Aorta (tissue), 5 donors: ENCODE measurements at regions not wholly inside any gene's neighbourhood (a gene's known extent, or its start where the extent isn't known, plus 50 kb on each side); places are given as distances from the start of the nearest gene placed in this dataset.

Source experiments
- ATAC-seq: fragments of 200-7000 bp; cut with Tn5 transposase; one replicate; pipeline ENCODE4 v1.9.1; 2022; ENCODE audit warnings: moderate library complexity; ENCODE audit not compliant: low FRiP score
- DNase-seq, 2 donors: peaks; one replicate each; pipeline ENCODE4 v3.0.0-alpha.2; 2020
- H3K27ac ChIP-seq, 2 donors: one replicate each; pipeline ENCODE4 v1.5.1; 2013; ENCODE audit warnings: low read length in 2 of 2, mild to moderate bottlenecking in 2 of 2, moderate library complexity in 2 of 2, control low read depth in 1 of 2, inconsistent platforms in 1 of 2, low read depth in 1 of 2
- H3K27me3 ChIP-seq, 2 donors: one replicate each; pipeline ENCODE4 v1.6.1; 2013; ENCODE audit warnings: control low read depth in 1 of 2, low read length in 1 of 2, mild to moderate bottlenecking in 1 of 2, moderate library complexity in 1 of 2; ENCODE audit not compliant: insufficient read depth in 2 of 2, control insufficient read depth in 1 of 2
- H3K36me3 ChIP-seq, 2 donors: one replicate each; pipeline ENCODE4 v1.6.1; 2013; ENCODE audit warnings: control low read depth in 1 of 2, low read length in 1 of 2, mild to moderate bottlenecking in 1 of 2; ENCODE audit not compliant: insufficient read depth in 2 of 2, control insufficient read depth in 1 of 2
- H3K4me1 ChIP-seq, 2 donors: one replicate each; pipeline ENCODE4 v1.6.1; 2013; ENCODE audit warnings: low read length in 2 of 2, control low read depth in 1 of 2, mild to moderate bottlenecking in 1 of 2, moderate library complexity in 1 of 2; ENCODE audit not compliant: insufficient read depth in 2 of 2, control insufficient read depth in 1 of 2
- H3K4me3 ChIP-seq, 2 donors: one replicate each; pipeline ENCODE4 v1.5.1; 2013; ENCODE audit warnings: low read length in 2 of 2, control low read depth in 1 of 2, mild to moderate bottlenecking in 1 of 2
- H3K9me3 ChIP-seq: one replicate; pipeline ENCODE4 v1.6.1; 2013; ENCODE audit warnings: mild to moderate bottlenecking, low read length; ENCODE audit not compliant: control insufficient read depth
- WGBS, 2 donors: extraction: QIAGEN DNeasy Blood & Tissue Kit; methylation state at CpG; one replicate each; pipeline ENCODE4 v1.1.7; 2013; 5-methylcytosine and 5-hydroxymethylcytosine counted together
- intact Hi-C, 2 donors: fragments of 100-400 bp; cut with DNase I; formaldehyde crosslinking; loops; one replicate each; pipeline versions ENCODE4 v1.14.2 to v1.15.0; 2022
- donor health status: healthy with polysubstance abuse.
- donor health status: Bipolar disorder and iron deficiency.
- donor health status: DM: no; HTN: no; CAD: no.
- donor health status: DM: no; HTN: no; CAD: no.
- donor health status: DM: yes; HTN: yes; CAD: no.

- no peaks in the 10 kb centered on the region for H3K27me3 ChIP-seq
- H3K9me3 ChIP-seq, result no peaks in the 10 kb centered on the region
- H3K4me1 ChIP-seq, result no peaks in the 10 kb centered on the region
- no peak for ATAC-seq
- no peak for DNase-seq
- no peak overlapping the region for H3K27ac ChIP-seq
- no peaks in the 10 kb centered on the region for H3K36me3 ChIP-seq
- no peak overlapping the region for H3K4me3 ChIP-seq
- intact Hi-C loops, result no loop called here
Observed at GRCh38 chr20:7695635-7696034, 244.6 kb downstream of the HAO1 start.

- no peak for ATAC-seq
- no peaks in the 10 kb centered on the region for H3K9me3 ChIP-seq
- H3K4me1 ChIP-seq, result no peaks in the 10 kb centered on the region
- intact Hi-C loops, result no loop called here
- no peak overlapping the region for H3K4me3 ChIP-seq
- H3K27me3 ChIP-seq, result no peaks in the 10 kb centered on the region
- no peaks in the 10 kb centered on the region for H3K36me3 ChIP-seq
- H3K27ac ChIP-seq, result no peak overlapping the region
- no peak for DNase-seq
- WGBS, 2 donors, result 25 to 38% methylated on average over 1 of the region's 1 CpG
Observed at GRCh38 chr20:7696311-7696710, 243.9 kb downstream of the HAO1 start.

GRCh38 chr20:7702141-7702540 lies 238.1 kb downstream of the HAO1 start:
- intact Hi-C loops, result no loop called here
- Histone ChIP-seq H3K36me3 (no peaks in the 10 kb centered on the region), H3K4me1 (no peaks in the 10 kb centered on the region), H3K27me3 (peaks cover 0 to 2% of the 10 kb centered on the region in 2 donors), H3K27ac (no peak overlapping the region), H3K9me3 (no peaks in the 10 kb centered on the region), H3K4me3 (no peak overlapping the region)
- WGBS, 2 donors, result 54 to 71% methylated on average over 2 of the region's 2 CpGs
- DNase-seq (no peak), ATAC-seq (no peak)

- Histone ChIP-seq H3K36me3 (no peaks in the 10 kb centered on the region), H3K27me3 (peaks cover 0 to 2% of the 10 kb centered on the region in 2 donors), H3K4me1 (no peaks in the 10 kb centered on the region), H3K4me3 (no peak overlapping the region), H3K9me3 (no peaks in the 10 kb centered on the region), H3K27ac (no peak overlapping the region)
- 62 to 70% methylated on average over 4 of the region's 4 CpGs for WGBS, 2 donors
- intact Hi-C loops, result no loop called here
- DNase-seq (no peak), ATAC-seq (no peak)
Observed at GRCh38 chr20:7703551-7703961, 236.7 kb downstream of the HAO1 start.

GRCh38 chr20:7703996-7704395 lies 236.3 kb downstream of the HAO1 start:
- H3K27me3 ChIP-seq, result peaks cover 0 to 2% of the 10 kb centered on the region in 2 donors
- DNase-seq (no peak), ATAC-seq (no peak)
- no peaks in the 10 kb centered on the region for H3K36me3 ChIP-seq
- 64 to 65% methylated on average over 2 of the region's 2 CpGs for WGBS, 2 donors
- H3K9me3 ChIP-seq, result no peaks in the 10 kb centered on the region
- no peaks in the 10 kb centered on the region for H3K4me1 ChIP-seq
- intact Hi-C loops, result no loop called here
- H3K27ac ChIP-seq, result no peak overlapping the region
- no peak overlapping the region for H3K4me3 ChIP-seq

- H3K27ac ChIP-seq, result no peak overlapping the region
- no peaks in the 10 kb centered on the region for H3K4me1 ChIP-seq
- H3K4me3 ChIP-seq, result no peak overlapping the region
- H3K27me3 ChIP-seq, result peaks cover 0 to 2% of the 10 kb centered on the region in 2 donors
- intact Hi-C loops, result no loop called here
- no peak for DNase-seq
- 42 to 68% methylated on average over 2 of the region's 2 CpGs for WGBS, 2 donors
- no peak for ATAC-seq
- no peaks in the 10 kb centered on the region for H3K9me3 ChIP-seq
- no peaks in the 10 kb centered on the region for H3K36me3 ChIP-seq
Observed at GRCh38 chr20:7708112-7708511, 232.1 kb downstream of the HAO1 start.

GRCh38 chr20:7708782-7709181 lies 231.5 kb downstream of the HAO1 start:
- Histone ChIP-seq H3K9me3 (no peaks in the 10 kb centered on the region), H3K27me3 (peaks cover 0 to 2% of the 10 kb centered on the region in 2 donors), H3K36me3 (no peaks in the 10 kb centered on the region), H3K27ac (no peak overlapping the region), H3K4me3 (no peak overlapping the region), H3K4me1 (no peaks in the 10 kb centered on the region)
- 78 to 81% methylated on average over 2 of the region's 2 CpGs for WGBS, 2 donors
- intact Hi-C loops, result no loop called here
- DNase-seq (no peak), ATAC-seq (no peak)

- H3K4me3 ChIP-seq, result no peak overlapping the region
- intact Hi-C loops, result no loop called here
- H3K27me3 ChIP-seq, result peaks cover 0 to 2% of the 10 kb centered on the region in 2 donors
- no peaks in the 10 kb centered on the region for H3K36me3 ChIP-seq
- no peak overlapping the region for H3K27ac ChIP-seq
- ATAC-seq (no peak), DNase-seq (no peak)
- no peaks in the 10 kb centered on the region for H3K4me1 ChIP-seq
- 81 to 82% methylated on average over 8 of the region's 8 CpGs for WGBS, 2 donors
- no peaks in the 10 kb centered on the region for H3K9me3 ChIP-seq
Observed at GRCh38 chr20:7710440-7710839, 229.8 kb downstream of the HAO1 start.

GRCh38 chr20:7712661-7713060 lies 227.6 kb downstream of the HAO1 start:
- Histone ChIP-seq H3K4me1 (no peaks in the 10 kb centered on the region), H3K9me3 (no peaks in the 10 kb centered on the region), H3K36me3 (no peaks in the 10 kb centered on the region), H3K4me3 (no peak overlapping the region), H3K27me3 (no peaks in the 10 kb centered on the region), H3K27ac (no peak overlapping the region)
- DNase-seq, result no peak
- 56 to 57% methylated on average over 1 of the region's 1 CpG for WGBS, 2 donors
- intact Hi-C loops, result no loop called here
- no peak for ATAC-seq
